OCI-LY3 (cell line): ENCODE measurements at regions not wholly inside any gene's neighbourhood (a gene's known extent, or its start where the extent isn't known, plus 50 kb on each side); places are given as distances from the start of the nearest gene placed in this dataset.
A peak's percentile ranks its signal among the peaks of the same experiment; 100 is the strongest.
"Not testable (repeated sequence)": the region's sequence is repeated elsewhere in the genome, so short reads cannot be mapped to it uniquely, and the experiment has no call there.

ENCODE experiments used
- H2AFZ ChIP-seq: fragments of 200-600, 300-600 bp; shearing (Covaris generic); 2 replicates; pipeline ENCODE4 v1.6.0; 2014; ENCODE audit warnings: antibody characterized with exemption, low read depth, low read length
- H3K27ac ChIP-seq: fragments of 200-600, 300-600 bp; sonication (generic); 2 replicates; pipeline ENCODE4 v1.5.1; 2014; ENCODE audit warnings: mild to moderate bottlenecking, low read length, moderate library complexity, mixed read lengths
- H3K27me3 ChIP-seq: fragments of 200-600, 300-600 bp; sonication (generic); 2 replicates; pipeline ENCODE4 v1.6.1; 2014; ENCODE audit warnings: low read depth, low read length, mixed read lengths
- H3K36me3 ChIP-seq: fragments of 200-600, 300-600 bp; sonication (generic); replicated peaks from 2 replicates; pipeline ENCODE3; 2014; ENCODE audit warnings: low read depth, low read length, mixed read lengths
- H3K4me1 ChIP-seq: fragments of 300-600, 200-600 bp; sonication (generic); 2 replicates; pipeline ENCODE4 v1.6.1; 2014; ENCODE audit warnings: low read length, mixed read lengths
- H3K4me2 ChIP-seq: fragments of 200-600, 300-600 bp; sonication (generic); 2 replicates; pipeline ENCODE4 v1.6.1; 2014; ENCODE audit warnings: low read length, mixed read lengths
- H3K4me3 ChIP-seq: fragments of 300-600, 200-600 bp; sonication (generic); 2 replicates; pipeline ENCODE4 v1.5.1; 2014; ENCODE audit warnings: antibody characterized with exemption, mild to moderate bottlenecking, low read length, moderate library complexity
- H3K79me2 ChIP-seq: fragments of 300-600, 200-600 bp; shearing (Covaris generic); 2 replicates; pipeline ENCODE4 v1.6.1; 2014; ENCODE audit warnings: mild to moderate bottlenecking, low read length, mixed read lengths
- H3K9ac ChIP-seq: fragments of 300-600, 200-600 bp; shearing (Covaris generic); 2 replicates; pipeline ENCODE4 v1.6.0; 2014; ENCODE audit warnings: mild to moderate bottlenecking, low read length, moderate library complexity
- H3K9me3 ChIP-seq: fragments of 200-600, 300-600 bp; shearing (Covaris generic); 2 replicates; pipeline ENCODE4 v1.6.1; 2014; ENCODE audit warnings: low read length, mixed read lengths; ENCODE audit not compliant: insufficient read depth
- H4K20me1 ChIP-seq: fragments of 200-600, 300-600 bp; sonication (generic); 2 replicates; pipeline ENCODE4 v1.6.1; 2016; ENCODE audit warnings: low read length, mixed read lengths; ENCODE audit not compliant: insufficient read depth
- CTCF ChIP-seq: fragments of 200-600, 300-600 bp; sonication (generic); IDR thresholded peaks from 2 replicates; pipeline ENCODE4 v1.5.1; 2014; ENCODE audit warnings: antibody characterized with exemption, low read length, low read depth
- EZH2phosphoT487 ChIP-seq: fragments of 200-600 bp; shearing (Covaris generic); IDR thresholded peaks from 2 replicates; pipeline ENCODE4 v1.6.1; 2018; ENCODE audit warnings: antibody characterized with exemption, mixed run types, low read depth

DNA sequence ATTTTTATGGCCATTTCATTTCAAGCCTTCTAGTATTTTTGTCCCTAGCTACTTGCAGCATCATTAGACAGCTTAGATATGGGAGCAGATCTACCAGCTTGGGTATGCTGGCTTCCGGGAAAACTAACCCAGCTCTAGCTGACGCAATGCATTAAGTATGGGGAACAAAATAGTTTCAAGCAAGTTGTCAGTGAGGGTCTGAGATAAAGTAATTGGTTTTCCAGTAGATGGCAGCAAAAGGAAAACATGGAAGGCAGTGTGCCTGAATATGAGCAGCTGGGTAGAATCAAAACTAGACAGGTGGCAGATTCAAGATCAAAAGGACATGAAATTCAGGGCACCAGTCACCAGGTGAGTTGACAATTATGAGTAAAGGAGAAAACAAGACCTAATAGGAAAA lies 340.9 kb upstream of the CTSO start:
- peak; percentile 65 for TF ChIP-seq CTCF
- no peak for TF ChIP-seq EZH2phosphoT487
- Histone ChIP-seq H3K9ac (no peak overlapping the region), H3K36me3 (no peaks in the 10 kb centered on the region), H3K4me2 (no peak overlapping the region), H4K20me1 (no peaks in the 10 kb centered on the region), H3K4me3 (no peak overlapping the region), H2AFZ (peak overlapping the region; percentile 37), H3K79me2 (no peaks in the 10 kb centered on the region), H3K9me3 (no peaks in the 10 kb centered on the region), H3K4me1 (0 out of 2 replicates have a peak, but pooled peaks cover 4% of the 10 kb centered on the region), H3K27me3 (no peaks in the 10 kb centered on the region), H3K27ac (no peak overlapping the region)

DNA sequence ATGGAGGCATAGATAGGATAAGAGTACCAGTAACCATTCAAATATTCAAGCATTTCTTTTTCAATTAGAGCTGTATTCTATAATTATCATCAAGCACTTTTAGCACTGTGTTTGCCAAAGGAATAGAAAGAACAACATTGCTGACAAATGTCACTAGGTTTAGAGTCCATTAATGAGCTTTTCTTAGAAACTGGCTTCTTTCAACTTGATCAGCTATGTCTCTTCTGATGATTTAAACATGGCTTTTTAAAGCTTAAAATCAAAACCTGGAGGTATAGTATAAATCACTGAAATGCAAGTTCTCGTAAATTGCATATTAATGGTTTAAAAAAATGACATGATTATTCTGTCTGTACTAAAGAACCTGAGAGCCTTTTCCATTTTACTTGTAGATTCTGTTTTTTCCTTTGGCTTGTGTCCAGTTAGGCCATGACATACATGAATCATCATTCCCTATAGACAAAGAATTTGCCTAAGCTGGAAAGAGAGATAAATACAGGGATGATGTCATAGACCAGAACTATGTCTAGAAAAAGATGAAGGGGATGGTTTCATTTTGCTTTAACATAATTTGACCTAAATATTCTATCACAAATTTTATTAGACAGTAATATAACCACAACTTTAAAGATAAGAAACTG lies 340.1 kb upstream of the CTSO start:
- Histone ChIP-seq H2AFZ (peak overlapping the region; percentile 37), H3K27me3 (no peaks in the 10 kb centered on the region), H3K9ac (no peak overlapping the region), H4K20me1 (no peaks in the 10 kb centered on the region), H3K79me2 (no peaks in the 10 kb centered on the region), H3K4me2 (no peak overlapping the region), H3K9me3 (no peaks in the 10 kb centered on the region), H3K4me3 (no peak overlapping the region), H3K36me3 (no peaks in the 10 kb centered on the region), H3K27ac (no peak overlapping the region), H3K4me1 (0 out of 2 replicates have a peak, but pooled peaks cover 4% of the 10 kb centered on the region)
- TF ChIP-seq CTCF (no peak), EZH2phosphoT487 (no peak)

DNA sequence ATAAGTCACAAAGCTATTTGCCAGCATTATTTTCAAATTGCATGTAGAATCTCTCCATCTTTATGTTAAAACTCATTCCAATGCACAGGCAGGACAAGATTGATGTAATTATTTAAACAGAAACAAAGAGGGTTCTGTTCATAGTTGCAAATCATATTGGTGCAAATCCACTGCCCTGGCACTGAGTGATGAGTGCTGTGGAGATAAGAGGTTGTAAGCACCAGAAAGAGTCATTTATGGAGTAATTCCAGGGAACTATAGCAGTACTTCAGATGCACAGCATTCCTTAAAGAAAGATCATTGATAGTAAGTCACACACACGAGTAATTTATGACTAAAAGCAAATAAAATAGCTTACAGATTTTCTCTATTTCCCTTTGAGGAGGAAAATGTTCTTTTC lies 337.7 kb upstream of the CTSO start:
- TF ChIP-seq EZH2phosphoT487 (no peak), CTCF (no peak)
- Histone ChIP-seq H3K9ac (no peak overlapping the region), H3K79me2 (no peaks in the 10 kb centered on the region), H2AFZ (0 out of 2 replicates have a peak overlapping the region, but pooled peaks have one; percentile 3), H3K4me2 (no peak overlapping the region), H3K27me3 (no peaks in the 10 kb centered on the region), H3K9me3 (no peaks in the 10 kb centered on the region), H4K20me1 (no peaks in the 10 kb centered on the region), H3K27ac (no peak overlapping the region), H3K36me3 (no peaks in the 10 kb centered on the region), H3K4me3 (no peak overlapping the region), H3K4me1 (0 out of 2 replicates have a peak, but pooled peaks cover 4% of the 10 kb centered on the region)

- no peak overlapping the region for H3K4me2 ChIP-seq
- H3K36me3 ChIP-seq: no peaks in the 10 kb centered on the region
- no peaks in the 10 kb centered on the region for H3K79me2 ChIP-seq
- H3K9me3 ChIP-seq: no peaks in the 10 kb centered on the region
- H3K4me1 ChIP-seq: 0 out of 2 replicates have a peak, but pooled peaks cover 4% of the 10 kb centered on the region
- no peaks in the 10 kb centered on the region for H3K27me3 ChIP-seq
- no peak overlapping the region for H3K27ac ChIP-seq
- H3K4me3 ChIP-seq: no peak overlapping the region
- no peak overlapping the region for H2AFZ ChIP-seq
- no peak overlapping the region for H3K9ac ChIP-seq
- no peak for TF ChIP-seq CTCF
- no peak for TF ChIP-seq EZH2phosphoT487
- H4K20me1 ChIP-seq: no peaks in the 10 kb centered on the region
Observed at GRCh38 chr4:156290811-156291210, 337.1 kb upstream of the CTSO start.

DNA sequence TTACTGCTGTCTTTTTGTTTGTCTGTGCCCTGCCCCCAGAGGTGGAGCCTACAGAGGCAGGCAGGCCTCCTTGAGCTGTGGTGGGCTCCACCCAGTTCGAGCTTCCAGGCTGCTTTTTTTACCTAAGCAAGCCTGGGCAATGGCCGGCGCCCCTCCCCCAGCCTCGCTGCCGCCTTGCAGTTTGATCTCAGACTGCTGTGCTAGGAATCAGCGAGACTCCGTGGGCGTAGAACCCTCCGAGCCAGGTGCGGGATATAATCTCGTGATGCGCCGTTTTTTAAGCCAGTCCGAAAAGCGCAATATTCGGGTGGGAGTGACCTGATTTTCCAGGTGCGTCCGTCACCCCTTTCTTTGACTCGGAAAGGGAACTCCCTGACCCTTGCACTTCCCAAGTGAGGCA lies 336.4 kb upstream of the CTSO start:
- not testable (repeated sequence) for H3K4me1 ChIP-seq, H3K9me3 ChIP-seq, H3K9ac ChIP-seq, H3K27ac ChIP-seq, H3K4me2 ChIP-seq, H3K36me3 ChIP-seq, H3K4me3 ChIP-seq, H3K27me3 ChIP-seq, H3K79me2 ChIP-seq, H4K20me1 ChIP-seq, H2AFZ ChIP-seq
